Erythroblast (primary cell): ENCODE measurements at regions not wholly inside any gene's neighbourhood (a gene's known extent, or its start where the extent isn't known, plus 50 kb on each side); places are given as distances from the start of the nearest gene placed in this dataset.

Source experiments
- GATA1 ChIP-seq: IDR thresholded peaks from 2 replicates; pipeline ENCODE4 v1.6.1; 2011; ENCODE audit warnings: low read depth, mild to moderate bottlenecking, control low read depth, low read length, moderate library complexity
- POLR2A ChIP-seq: IDR thresholded peaks from 2 replicates; pipeline ENCODE4 v1.6.1; 2011; ENCODE audit warnings: mild to moderate bottlenecking, low read length

DNA sequence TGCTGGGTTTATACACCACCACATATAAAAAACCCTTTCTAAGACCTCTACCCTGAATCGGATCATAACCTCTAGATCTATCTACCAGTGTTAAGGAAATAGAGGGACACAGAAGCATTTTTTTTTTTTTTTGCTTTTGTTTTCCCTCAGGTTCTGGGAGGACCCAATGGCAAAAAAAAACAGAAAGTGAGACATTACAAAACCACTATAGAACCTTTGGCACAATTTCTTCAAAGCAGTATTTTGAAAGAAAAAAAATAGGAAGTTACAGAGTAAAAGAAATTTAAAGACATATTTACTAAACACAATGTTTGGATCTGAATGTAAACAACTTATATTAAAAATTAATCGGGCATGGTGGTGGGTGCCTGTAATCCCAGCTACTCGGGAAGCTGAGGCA lies 1258.7 kb upstream of the GJE1 start:
- TF ChIP-seq POLR2A (no peak), GATA1 (no peak)
